Upper lobe of left lung (tissue), 6 donors: ENCODE measurements at regions not wholly inside any gene's neighbourhood (a gene's known extent, or its start where the extent isn't known, plus 50 kb on each side); places are given as distances from the start of the nearest gene placed in this dataset.

Source experiments
- ATAC-seq, 2 donors: fragments of 200-7000 bp; cut with Tn5 transposase; one replicate each; pipeline ENCODE4 v1.9.1; 2022; ENCODE audit warnings: mild to moderate bottlenecking in 2 of 2, moderate library complexity in 2 of 2; ENCODE audit not compliant: low FRiP score in 2 of 2
- DNase-seq, 2 donors: peaks; one replicate each; pipeline ENCODE4 v3.0.0-alpha.2; 2019 to 2020
- H3K27ac ChIP-seq, 4 donors: fragments of 200-600 bp; sonication (generic); one replicate each; pipeline ENCODE4 v1.5.1; 2016 to 2019
- H3K27me3 ChIP-seq, 4 donors: fragments of 200-600 bp; sonication (generic); one replicate each; pipeline ENCODE4 v1.5.1; 2017 to 2019
- H3K36me3 ChIP-seq, 4 donors: fragments of 200-600 bp; sonication (generic); one replicate each; pipeline ENCODE4 v1.5.1; 2016 to 2019
- H3K4me1 ChIP-seq, 4 donors: fragments of 200-600 bp; sonication (generic); one replicate each; pipeline ENCODE4 v1.5.1; 2018 to 2019
- H3K4me3 ChIP-seq, 4 donors: fragments of 200-600 bp; sonication (generic); one replicate each; pipeline ENCODE4 v1.5.1; 2017 to 2019; ENCODE audit warnings: mild to moderate bottlenecking in 2 of 4, moderate library complexity in 1 of 4
- H3K9me3 ChIP-seq, 4 donors: fragments of 200-600 bp; sonication (generic); one replicate each; pipeline ENCODE4 v1.5.1; 2018 to 2019
- CTCF ChIP-seq, 6 experiments: fragments of 450-650 bp in 4 of 6; fragments of 200-600 bp in 2 of 6; sonication (generic) in 2 of 6; IDR thresholded peaks; one replicate each; pipeline ENCODE4 v1.5.1; 2016 to 2019; ENCODE audit warnings: antibody characterized with exemption in 6 of 6
- EP300 ChIP-seq, 4 donors: sonication (generic); formaldehyde crosslinking; IDR thresholded peaks; one replicate each; pipeline ENCODE4 v1.5.1; 2017; ENCODE audit warnings: antibody characterized with exemption in 4 of 4, control low read depth in 2 of 4
- POLR2A ChIP-seq, 4 donors: fragments of 450-650 bp; IDR thresholded peaks; one replicate each; pipeline ENCODE4 v1.5.1; 2016 to 2017; ENCODE audit warnings: antibody characterized with exemption in 4 of 4, mild to moderate bottlenecking in 2 of 4
- POLR2AphosphoS5 ChIP-seq, 2 donors: sonication (generic); formaldehyde crosslinking; IDR thresholded peaks; one replicate each; pipeline ENCODE4 v1.5.1; 2017; ENCODE audit warnings: antibody characterized with exemption in 2 of 2
- WGBS, 2 donors: methylation state at CpG; one replicate each; pipeline ENCODE4 v1.1.5; 2017 to 2018; 5-methylcytosine and 5-hydroxymethylcytosine counted together
- donor health status: DM: no; HTN: no; CAD: no; lungs with moderate emphysema.
- donor health status: DM: no; HTN: yes; CAD: no; lungs with severe emphysema.

GRCh38 chr4:181692965-181693364 is 550.2 kb upstream of the TENM3 start:
- Histone ChIP-seq H3K36me3 (no peaks in the 10 kb centered on the region), H3K27me3 (no peaks in the 10 kb centered on the region), H3K9me3 (no peaks in the 10 kb centered on the region), H3K4me1 (no peaks in the 10 kb centered on the region), H3K4me3 (no peak overlapping the region), H3K27ac (no peak overlapping the region)
- no peak for TF ChIP-seq EP300 (IDR thresholded peaks at IDR 0.05)
- no peak for TF ChIP-seq CTCF (IDR thresholded peaks at IDR 0.05)
- TF ChIP-seq POLR2AphosphoS5 (IDR thresholded peaks at IDR 0.05) = no peak
- TF ChIP-seq POLR2A (IDR thresholded peaks at IDR 0.05) = no peak
- DNase-seq (no peak), ATAC-seq (no peak)
- 74 to 77% methylated on average over 5 of the region's 5 CpGs for WGBS, 2 donors

- Histone ChIP-seq H3K9me3 (no peaks in the 10 kb centered on the region), H3K36me3 (no peaks in the 10 kb centered on the region), H3K4me3 (no peak overlapping the region), H3K27ac (no peak overlapping the region), H3K4me1 (no peaks in the 10 kb centered on the region), H3K27me3 (no peaks in the 10 kb centered on the region)
- TF ChIP-seq CTCF (IDR thresholded peaks at IDR 0.05) (no peak), POLR2A (IDR thresholded peaks at IDR 0.05) (no peak), POLR2AphosphoS5 (IDR thresholded peaks at IDR 0.05) (no peak), EP300 (IDR thresholded peaks at IDR 0.05) (no peak)
- no peak for DNase-seq
- WGBS, 2 donors = 64 to 71% methylated on average over 7 of the region's 7 CpGs
- no peak for ATAC-seq
These were observed 549.7 kb upstream of the TENM3 start for GRCh38 chr4:181693517-181693916.

DNA sequence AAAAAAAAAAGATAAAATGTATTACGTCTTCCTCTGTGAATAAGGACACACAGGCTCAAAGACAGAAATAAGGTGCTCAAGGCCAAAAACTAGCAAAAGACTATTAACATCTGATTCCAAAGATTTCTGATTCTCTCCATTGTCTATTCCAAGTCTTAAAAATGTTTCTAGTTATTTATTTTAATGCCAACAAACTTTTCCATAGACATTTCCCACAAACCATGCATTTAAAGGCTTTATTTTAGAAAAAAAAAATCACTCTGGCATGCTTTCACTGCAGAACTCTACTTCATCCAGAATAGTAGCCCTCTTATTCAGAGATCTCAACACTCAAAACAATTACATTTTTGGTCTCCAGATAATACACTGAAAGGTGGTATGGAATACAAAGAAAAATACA is 545.0 kb upstream of the TENM3 start:
- no peaks in the 10 kb centered on the region for H3K36me3 ChIP-seq
- ATAC-seq = no peak
- DNase-seq = no peak
- no peak overlapping the region for H3K4me3 ChIP-seq
- H3K27ac ChIP-seq = no peak overlapping the region
- no peak for TF ChIP-seq CTCF (IDR thresholded peaks at IDR 0.05)
- TF ChIP-seq EP300 (IDR thresholded peaks at IDR 0.05) = no peak
- TF ChIP-seq POLR2A (IDR thresholded peaks at IDR 0.05) = no peak
- no peak for TF ChIP-seq POLR2AphosphoS5 (IDR thresholded peaks at IDR 0.05)
- H3K4me1 ChIP-seq = no peaks in the 10 kb centered on the region
- WGBS, 2 donors = 86 to 90% methylated on average over 1 of the region's 1 CpG
- no peaks in the 10 kb centered on the region for H3K27me3 ChIP-seq
- H3K9me3 ChIP-seq = no peaks in the 10 kb centered on the region

DNA sequence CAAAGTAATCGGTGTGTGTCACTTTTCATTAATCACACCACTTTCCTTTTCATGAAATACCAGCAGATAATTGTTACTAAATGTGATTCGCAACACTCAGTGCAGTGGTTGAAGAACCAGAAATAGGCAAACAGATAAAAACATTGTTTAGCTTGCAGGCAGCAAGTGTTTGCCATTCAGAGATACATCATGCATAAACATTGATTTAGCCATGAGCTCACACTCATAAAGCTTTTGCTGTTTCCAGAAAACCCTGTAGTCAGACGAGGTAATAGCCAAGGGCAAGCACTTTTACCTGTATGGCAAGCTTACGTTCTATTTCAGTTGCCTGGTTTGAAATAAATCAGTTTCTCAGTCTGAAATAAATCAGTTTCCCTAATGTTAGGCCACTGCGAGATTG is 542.0 kb upstream of the TENM3 start:
- H3K36me3 ChIP-seq = no peaks in the 10 kb centered on the region
- DNase-seq (no peak), ATAC-seq (no peak)
- TF ChIP-seq POLR2AphosphoS5 (IDR thresholded peaks at IDR 0.05) = no peak
- no peak for TF ChIP-seq POLR2A (IDR thresholded peaks at IDR 0.05)
- no peak for TF ChIP-seq CTCF (IDR thresholded peaks at IDR 0.05)
- TF ChIP-seq EP300 (IDR thresholded peaks at IDR 0.05) = no peak
- H3K4me1 ChIP-seq = no peaks in the 10 kb centered on the region
- 55 to 58% methylated on average over 5 of the region's 5 CpGs for whole genome bisulfite sequencing, 2 donors
- H3K9me3 ChIP-seq = no peaks in the 10 kb centered on the region
- no peak overlapping the region for H3K27ac ChIP-seq
- no peak overlapping the region for H3K4me3 ChIP-seq
- H3K27me3 ChIP-seq = no peaks in the 10 kb centered on the region

- Histone ChIP-seq H3K27me3 (no peaks in the 10 kb centered on the region), H3K9me3 (no peaks in the 10 kb centered on the region), H3K4me3 (no peak overlapping the region), H3K36me3 (no peaks in the 10 kb centered on the region), H3K4me1 (no peaks in the 10 kb centered on the region), H3K27ac (no peak overlapping the region)
- DNase-seq (no peak), ATAC-seq (peak in 1 of 2 donors; percentile 16)
- TF ChIP-seq EP300 (IDR thresholded peaks at IDR 0.05) = no peak
- TF ChIP-seq CTCF (IDR thresholded peaks at IDR 0.05) = no peak
- no peak for TF ChIP-seq POLR2AphosphoS5 (IDR thresholded peaks at IDR 0.05)
- no peak for TF ChIP-seq POLR2A (IDR thresholded peaks at IDR 0.05)
- 78 to 84% methylated on average over 9 of the region's 9 CpGs for WGBS, 2 donors
These were observed 541.3 kb upstream of the TENM3 start for GRCh38 chr4:181701894-181702293.
